BLaER1 treated with 17β-estradiol and CSF1 and Interleukin-3, amounts not matched to agents 10 nM and 100 nM (cell line): ENCODE measurements at regions not wholly inside any gene's neighbourhood (a gene's known extent, or its start where the extent isn't known, plus 50 kb on each side); places are given as distances from the start of the nearest gene placed in this dataset.
"Not testable (repeated sequence)": the region's sequence is repeated elsewhere in the genome, so short reads cannot be mapped to it uniquely, and the experiment has no call there.

Experiments used
- H3K27ac ChIP-seq, 11 experiments: shearing (Covaris generic); formaldehyde crosslinking; 2 replicates each; pipeline ENCODE4 v1.8.1; 2022
- H3K27me3 ChIP-seq, 11 experiments: shearing (Covaris generic); formaldehyde crosslinking; 2 replicates each; pipeline ENCODE4 v1.8.1; 2022
- H3K36me3 ChIP-seq, 11 experiments: shearing (Covaris generic); formaldehyde crosslinking; 2 replicates each; pipeline ENCODE4 v1.8.1; 2022
- H3K4me1 ChIP-seq, 10 experiments: shearing (Covaris generic); formaldehyde crosslinking; 2 replicates each; pipeline ENCODE4 v1.8.1; 2022
- H3K4me2 ChIP-seq, 11 experiments: shearing (Covaris generic); formaldehyde crosslinking; 2 replicates each; pipeline ENCODE4 v1.8.1; 2022
- H3K4me3 ChIP-seq, 10 experiments: shearing (Covaris generic); formaldehyde crosslinking; 2 replicates each; pipeline ENCODE4 v1.8.1; 2022
- H3K9ac ChIP-seq, 11 experiments: shearing (Covaris generic); formaldehyde crosslinking; 2 replicates each; pipeline ENCODE4 v1.8.1; 2022
- H3K9me3 ChIP-seq, 11 experiments: shearing (Covaris generic); formaldehyde crosslinking; replicated peaks in 1 of 11; 2 replicates each; pipeline ENCODE4 v1.8.1; 2022
- H4K20me1 ChIP-seq, 11 experiments: shearing (Covaris generic); formaldehyde crosslinking; 2 replicates each; pipeline ENCODE4 v1.8.1; 2022
- Cebpa-rat ChIP-seq, 11 experiments: shearing (Covaris generic); IDR thresholded peaks; 2 replicates each; pipeline ENCODE4 v1.8.1; 2022

- Histone ChIP-seq H3K27ac (no peak overlapping the region), H3K9ac (no peak overlapping the region), H4K20me1 (peaks cover 0 to 47% (median 0%) of the 10 kb centered on the region in 11 experiments; a peak in 3 of 22 replicates), H3K4me3 (no peak overlapping the region), H3K4me1 (peaks cover 0 to 24% (median 5%) of the 10 kb centered on the region in 10 experiments; a peak in 10 of 20 replicates), H3K9me3 (peaks cover 21 to 35% (median 27%) of the 10 kb centered on the region in 11 experiments), H3K4me2 (no peak overlapping the region), H3K27me3 (no peaks in the 10 kb centered on the region), H3K36me3 (peaks cover 0 to 57% (median 5%) of the 10 kb centered on the region in 11 experiments; a peak in 9 of 22 replicates)
- TF ChIP-seq Cebpa-rat (IDR thresholded peaks at IDR 0.05) = no peak
Measured at GRCh38 chr6:159642995-159643394, 50.0 kb downstream of the SOD2 start.

- Histone ChIP-seq H3K4me1 (peaks cover 0 to 20% (median 5%) of the 10 kb centered on the region in 10 experiments; a peak in 10 of 20 replicates), H3K36me3 (peaks cover 0 to 59% (median 5%) of the 10 kb centered on the region in 11 experiments; a peak in 9 of 22 replicates), H3K27ac (no peak overlapping the region), H3K9me3 (peaks cover 21 to 38% (median 31%) of the 10 kb centered on the region in 11 experiments), H3K27me3 (no peaks in the 10 kb centered on the region), H3K4me3 (no peak overlapping the region), H3K9ac (no peak overlapping the region), H4K20me1 (peaks cover 0 to 42% (median 0%) of the 10 kb centered on the region in 11 experiments; a peak in 3 of 22 replicates), H3K4me2 (no peak overlapping the region)
- no peak for TF ChIP-seq Cebpa-rat (IDR thresholded peaks at IDR 0.05)
Measured at GRCh38 chr6:159642481-159642880, 50.6 kb downstream of the SOD2 start.

- Histone ChIP-seq H3K27me3 (no peaks in the 10 kb centered on the region), H3K4me3 (no peak overlapping the region), H3K4me2 (no peak overlapping the region), H3K27ac (no peak overlapping the region), H3K4me1 (peaks cover 0 to 7% (median 0%) of the 10 kb centered on the region in 10 experiments; a peak in 5 of 20 replicates), H3K9me3 (peaks cover 21 to 38% (median 31%) of the 10 kb centered on the region in 11 experiments), H3K36me3 (peaks cover 0 to 63% (median 5%) of the 10 kb centered on the region in 11 experiments; a peak in 9 of 22 replicates), H4K20me1 (peaks cover 0 to 26% (median 0%) of the 10 kb centered on the region in 11 experiments; a peak in 2 of 22 replicates), H3K9ac (no peak overlapping the region)
- no peak for TF ChIP-seq Cebpa-rat (IDR thresholded peaks at IDR 0.05)
Measured at GRCh38 chr6:159640722-159641482, 52.1 kb downstream of the SOD2 start.

GRCh38 chr6:159640322-159640721 lies 52.7 kb downstream of the SOD2 start:
- no peak for TF ChIP-seq Cebpa-rat (IDR thresholded peaks at IDR 0.05)
- H3K4me1 ChIP-seq = peaks cover 0 to 1% (median 0%) of the 10 kb centered on the region in 10 experiments; a peak in 3 of 20 replicates
- peaks cover 21 to 38% (median 31%) of the 10 kb centered on the region in 11 experiments for H3K9me3 ChIP-seq
- H3K4me2 ChIP-seq = no peak overlapping the region
- peaks cover 0 to 21% (median 0%) of the 10 kb centered on the region in 11 experiments; a peak in 2 of 22 replicates for H4K20me1 ChIP-seq
- no peaks in the 10 kb centered on the region for H3K27me3 ChIP-seq
- no peak overlapping the region for H3K4me3 ChIP-seq
- H3K27ac ChIP-seq = no peak overlapping the region
- peaks cover 0 to 63% (median 5%) of the 10 kb centered on the region in 11 experiments; a peak in 9 of 22 replicates for H3K36me3 ChIP-seq
- H3K9ac ChIP-seq = no peak overlapping the region

GRCh38 chr6:159639721-159640120 lies 53.3 kb downstream of the SOD2 start:
- H3K4me2 ChIP-seq = no peak overlapping the region
- no peak overlapping the region for H3K4me3 ChIP-seq
- no peak overlapping the region for H3K27ac ChIP-seq
- no peaks in the 10 kb centered on the region for H3K4me1 ChIP-seq
- no peak overlapping the region for H3K9ac ChIP-seq
- H3K9me3 ChIP-seq = peaks cover 21 to 38% (median 31%) of the 10 kb centered on the region in 11 experiments
- H3K27me3 ChIP-seq = no peaks in the 10 kb centered on the region
- no peak for TF ChIP-seq Cebpa-rat (IDR thresholded peaks at IDR 0.05)
- H3K36me3 ChIP-seq = peaks cover 0 to 63% (median 5%) of the 10 kb centered on the region in 11 experiments; a peak in 9 of 22 replicates
- peaks cover 0 to 21% (median 0%) of the 10 kb centered on the region in 11 experiments; a peak in 2 of 22 replicates for H4K20me1 ChIP-seq

- no peak overlapping the region for H3K9ac ChIP-seq
- H3K27ac ChIP-seq = no peak overlapping the region
- no peak overlapping the region for H3K4me2 ChIP-seq
- TF ChIP-seq Cebpa-rat (IDR thresholded peaks at IDR 0.05) = no peak
- peaks cover 0 to 58% (median 0%) of the 10 kb centered on the region in 11 experiments; a peak in 4 of 22 replicates for H3K36me3 ChIP-seq
- H3K4me3 ChIP-seq = no peak overlapping the region
- H4K20me1 ChIP-seq = peaks cover 0 to 7% (median 0%) of the 10 kb centered on the region in 11 experiments; a peak in 1 of 22 replicates
- peaks cover 0 to 11% (median 5%) of the 10 kb centered on the region in 11 experiments; a peak in 12 of 22 replicates for H3K9me3 ChIP-seq
- no peaks in the 10 kb centered on the region for H3K27me3 ChIP-seq
- peaks cover 0 to 6% (median 0%) of the 10 kb centered on the region in 10 experiments; a peak in 3 of 20 replicates for H3K4me1 ChIP-seq
Measured at GRCh38 chr6:159633196-159633595, 59.8 kb downstream of the SOD2 start.

GRCh38 chr6:159631886-159632285 lies 61.2 kb downstream of the SOD2 start:
- Histone ChIP-seq H3K4me1 (peaks cover 0 to 6% (median 0%) of the 10 kb centered on the region in 10 experiments; a peak in 3 of 20 replicates), H3K27me3 (no peaks in the 10 kb centered on the region), H3K9ac (no peak overlapping the region), H3K4me2 (no peak overlapping the region), H4K20me1 (peaks cover 0 to 7% (median 0%) of the 10 kb centered on the region in 11 experiments; a peak in 1 of 22 replicates), H3K36me3 (peaks cover 0 to 49% (median 0%) of the 10 kb centered on the region in 11 experiments; a peak in 4 of 22 replicates), H3K27ac (no peak overlapping the region), H3K9me3 (0 out of 22 replicates have a peak, but pooled peaks cover 0 to 5% (median 0%) of the 10 kb centered on the region in 11 experiments), H3K4me3 (no peak overlapping the region)
- TF ChIP-seq Cebpa-rat (IDR thresholded peaks at IDR 0.05) = no peak

GRCh38 chr6:159627939-159628338 lies 65.1 kb downstream of the SOD2 start:
- Histone ChIP-seq H3K4me1 (no peaks in the 10 kb centered on the region), H3K4me2 (no peak overlapping the region), H3K9me3 (0 out of 22 replicates have a peak, but pooled peaks cover 0 to 5% (median 0%) of the 10 kb centered on the region in 11 experiments), H3K4me3 (no peak overlapping the region), H3K36me3 (peaks cover 0 to 58% (median 0%) of the 10 kb centered on the region in 11 experiments; a peak in 4 of 22 replicates), H3K27ac (no peak overlapping the region), H3K9ac (no peak overlapping the region), H4K20me1 (no peaks in the 10 kb centered on the region; a peak in 1 of 22 replicates), H3K27me3 (no peaks in the 10 kb centered on the region)
- TF ChIP-seq Cebpa-rat (IDR thresholded peaks at IDR 0.05) = no peak

GRCh38 chr6:159626506-159626905 lies 66.5 kb downstream of the SOD2 start:
- not testable (repeated sequence) for H3K27me3 ChIP-seq, H3K9me3 ChIP-seq, H3K4me2 ChIP-seq

More at GRCh38 chr6:159626506-159626905, 66.5 kb downstream of the SOD2 start:
- not testable (repeated sequence) for H3K9ac ChIP-seq, H3K27ac ChIP-seq, H4K20me1 ChIP-seq, H3K4me3 ChIP-seq, H3K4me1 ChIP-seq
- peaks cover 0 to 44% (median 0%) of the 10 kb centered on the region in 11 experiments; a peak in 4 of 22 replicates for H3K36me3 ChIP-seq
